Gastroesophageal sphincter (tissue), 3 donors: ENCODE measurements at regions not wholly inside any gene's neighbourhood (a gene's known extent, or its start where the extent isn't known, plus 50 kb on each side); places are given as distances from the start of the nearest gene placed in this dataset.

ENCODE experiments used
- EP300 ChIP-seq: sonication (generic); formaldehyde crosslinking; IDR thresholded peaks from one replicate; pipeline ENCODE4 v1.6.1; 2017; ENCODE audit warnings: antibody characterized with exemption, mild to moderate bottlenecking
- POLR2A ChIP-seq, 2 donors: fragments of 450-650 bp; IDR thresholded peaks; one replicate each; pipeline ENCODE4 v1.6.1; 2017; ENCODE audit warnings: antibody characterized with exemption in 2 of 2, mild to moderate bottlenecking in 2 of 2, moderate library complexity in 1 of 2
- POLR2AphosphoS5 ChIP-seq: sonication (generic); formaldehyde crosslinking; IDR thresholded peaks from one replicate; pipeline ENCODE4 v1.6.1; 2017; ENCODE audit warnings: antibody characterized with exemption
- TF ChIP-seq, protein P1 (sequence below), 4 experiments: fragments of 200-600 bp in 2 of 4; fragments of 450-650 bp in 2 of 4; sonication (generic) in 1 of 4; IDR thresholded peaks; one replicate each; pipeline ENCODE4 v1.5.1; 2017 to 2019; ENCODE audit warnings: antibody characterized with exemption in 4 of 4, mild to moderate bottlenecking in 2 of 4, moderate library complexity in 2 of 4

DNA sequence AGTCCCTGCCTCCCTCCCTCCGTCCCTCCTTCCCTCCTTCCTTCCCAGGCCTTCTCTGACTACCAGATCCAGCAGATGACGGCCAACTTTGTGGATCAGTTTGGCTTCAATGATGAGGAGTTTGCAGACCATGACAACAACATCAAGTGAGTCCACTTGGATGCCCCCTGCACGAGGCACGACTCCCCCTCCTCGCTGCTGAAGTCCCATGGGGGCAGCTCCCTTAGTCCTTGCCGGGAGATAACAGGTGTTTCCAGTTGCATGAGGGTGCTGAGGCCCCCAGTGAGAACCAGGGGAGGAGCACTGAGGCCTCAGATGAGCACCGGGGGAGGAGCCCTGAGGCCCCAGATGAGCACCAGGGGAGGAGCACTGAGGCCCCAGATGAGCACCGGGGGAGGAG, 200.0 kb downstream of the LIPI start:
- TF ChIP-seq, protein P1, sequence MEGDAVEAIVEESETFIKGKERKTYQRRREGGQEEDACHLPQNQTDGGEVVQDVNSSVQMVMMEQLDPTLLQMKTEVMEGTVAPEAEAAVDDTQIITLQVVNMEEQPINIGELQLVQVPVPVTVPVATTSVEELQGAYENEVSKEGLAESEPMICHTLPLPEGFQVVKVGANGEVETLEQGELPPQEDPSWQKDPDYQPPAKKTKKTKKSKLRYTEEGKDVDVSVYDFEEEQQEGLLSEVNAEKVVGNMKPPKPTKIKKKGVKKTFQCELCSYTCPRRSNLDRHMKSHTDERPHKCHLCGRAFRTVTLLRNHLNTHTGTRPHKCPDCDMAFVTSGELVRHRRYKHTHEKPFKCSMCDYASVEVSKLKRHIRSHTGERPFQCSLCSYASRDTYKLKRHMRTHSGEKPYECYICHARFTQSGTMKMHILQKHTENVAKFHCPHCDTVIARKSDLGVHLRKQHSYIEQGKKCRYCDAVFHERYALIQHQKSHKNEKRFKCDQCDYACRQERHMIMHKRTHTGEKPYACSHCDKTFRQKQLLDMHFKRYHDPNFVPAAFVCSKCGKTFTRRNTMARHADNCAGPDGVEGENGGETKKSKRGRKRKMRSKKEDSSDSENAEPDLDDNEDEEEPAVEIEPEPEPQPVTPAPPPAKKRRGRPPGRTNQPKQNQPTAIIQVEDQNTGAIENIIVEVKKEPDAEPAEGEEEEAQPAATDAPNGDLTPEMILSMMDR (IDR thresholded peaks at IDR 0.05) = no peak
- TF ChIP-seq POLR2A (IDR thresholded peaks at IDR 0.05) = no peak
- TF ChIP-seq POLR2AphosphoS5 = no peak
- no peak for TF ChIP-seq EP300
